ENCODE measurements at regions not wholly inside any gene's neighbourhood (a gene's known extent, or its start where the extent isn't known, plus 50 kb on each side); places are given as distances from the start of the nearest gene placed in this dataset.
A peak's percentile ranks its signal among the peaks of the same experiment; 100 is the strongest.

- no peaks in the 10 kb centered on the region for H3K4me1 ChIP-seq
- no peaks in the 10 kb centered on the region for H3K27me3 ChIP-seq
- no peak overlapping the region for H3K9ac ChIP-seq
- H3K9me3 ChIP-seq (replicated peaks in 1 of 11), result peaks cover 0 to 6% (median 0%) of the 10 kb centered on the region in 11 experiments; a peak in 1 of 22 replicates
- H4K20me1 ChIP-seq, result no peaks in the 10 kb centered on the region
- no peaks in the 10 kb centered on the region for H3K36me3 ChIP-seq
- no peak overlapping the region for H3K27ac ChIP-seq
- no peak overlapping the region for H3K4me2 ChIP-seq
- H3K4me3 ChIP-seq, result no peak overlapping the region
- no peak for TF ChIP-seq Cebpa-rat (IDR thresholded peaks at IDR 0.05)
Observed at GRCh38 chr12:39103552-39104165, 198.3 kb upstream of the CPNE8 start.

GRCh38 chr12:39102474-39103209 is 197.3 kb upstream of the CPNE8 start:
- Histone ChIP-seq H4K20me1 (no peaks in the 10 kb centered on the region), H3K4me2 (no peak overlapping the region)

GRCh38 chr12:39095636-39096330 is 190.4 kb upstream of the CPNE8 start:
- Histone ChIP-seq H3K4me3 (no peak overlapping the region), H3K36me3 (no peaks in the 10 kb centered on the region), H3K27ac (no peak overlapping the region), H3K4me1 (peaks cover 4 to 13% (median 7%) of the 10 kb centered on the region in 10 experiments; a peak in 12 of 20 replicates), H3K9ac (no peak overlapping the region), H3K27me3 (no peaks in the 10 kb centered on the region), H3K9me3 (replicated peaks in 1 of 11) (no peaks in the 10 kb centered on the region), H4K20me1 (no peaks in the 10 kb centered on the region), H3K4me2 (peak overlapping the region in 10 of 11 experiments; percentile 4 to 57 (median 30); a peak in 16 of 22 replicates)
- no peak for TF ChIP-seq Cebpa-rat (IDR thresholded peaks at IDR 0.05)

More at GRCh38 chr12:39102474-39103209, 197.3 kb upstream of the CPNE8 start:
- H3K4me1 ChIP-seq, result no peaks in the 10 kb centered on the region
- no peaks in the 10 kb centered on the region for H3K36me3 ChIP-seq
- no peak overlapping the region for H3K27ac ChIP-seq
- no peak overlapping the region for H3K9ac ChIP-seq
- H3K9me3 ChIP-seq (replicated peaks in 1 of 11), result peaks cover 0 to 6% (median 0%) of the 10 kb centered on the region in 11 experiments; a peak in 1 of 22 replicates
- no peak for TF ChIP-seq Cebpa-rat (IDR thresholded peaks at IDR 0.05)
- H3K4me3 ChIP-seq, result no peak overlapping the region
- H3K27me3 ChIP-seq, result no peaks in the 10 kb centered on the region

- TF ChIP-seq Cebpa-rat (IDR thresholded peaks at IDR 0.05), result no peak
- Histone ChIP-seq H3K9me3 (replicated peaks in 1 of 11) (no peaks in the 10 kb centered on the region), H3K36me3 (no peaks in the 10 kb centered on the region), H3K9ac (no peak overlapping the region), H3K4me1 (no peaks in the 10 kb centered on the region), H3K4me3 (no peak overlapping the region), H3K4me2 (no peak overlapping the region), H4K20me1 (no peaks in the 10 kb centered on the region), H3K27ac (no peak overlapping the region), H3K27me3 (no peaks in the 10 kb centered on the region)
Observed at GRCh38 chr12:39081910-39082309, 176.5 kb upstream of the CPNE8 start.

GRCh38 chr12:39077226-39077625 is 171.8 kb upstream of the CPNE8 start:
- Histone ChIP-seq H3K27ac (no peak overlapping the region), H3K9me3 (replicated peaks in 1 of 11) (no peaks in the 10 kb centered on the region), H3K36me3 (no peaks in the 10 kb centered on the region), H3K9ac (no peak overlapping the region), H3K4me1 (no peaks in the 10 kb centered on the region), H3K4me2 (no peak overlapping the region), H4K20me1 (no peaks in the 10 kb centered on the region), H3K4me3 (no peak overlapping the region), H3K27me3 (no peaks in the 10 kb centered on the region)
- no peak for TF ChIP-seq Cebpa-rat (IDR thresholded peaks at IDR 0.05)

- no peaks in the 10 kb centered on the region for H3K9me3 ChIP-seq (replicated peaks in 1 of 11)
- H3K27ac ChIP-seq, result no peak overlapping the region
- H3K27me3 ChIP-seq, result no peaks in the 10 kb centered on the region
- H3K36me3 ChIP-seq, result no peaks in the 10 kb centered on the region
- no peak for TF ChIP-seq Cebpa-rat (IDR thresholded peaks at IDR 0.05)
- no peaks in the 10 kb centered on the region for H4K20me1 ChIP-seq
- H3K4me3 ChIP-seq, result no peak overlapping the region
- no peaks in the 10 kb centered on the region for H3K4me1 ChIP-seq
- H3K9ac ChIP-seq, result no peak overlapping the region
- no peak overlapping the region for H3K4me2 ChIP-seq
Observed at GRCh38 chr12:39074063-39074462, 168.7 kb upstream of the CPNE8 start.

GRCh38 chr12:39072658-39073057 is 167.3 kb upstream of the CPNE8 start:
- Histone ChIP-seq H3K9me3 (replicated peaks in 1 of 11) (no peaks in the 10 kb centered on the region), H3K4me1 (peaks cover 0 to 8% (median 0%) of the 10 kb centered on the region in 10 experiments; a peak in 4 of 20 replicates), H3K36me3 (no peaks in the 10 kb centered on the region), H3K27me3 (no peaks in the 10 kb centered on the region), H3K9ac (no peak overlapping the region), H3K4me2 (no peak overlapping the region), H3K27ac (no peak overlapping the region), H3K4me3 (no peak overlapping the region), H4K20me1 (no peaks in the 10 kb centered on the region)
- TF ChIP-seq Cebpa-rat (IDR thresholded peaks at IDR 0.05), result peak in 2 of 11 experiments; percentile 23 to 27; a peak in 1 of 22 replicates

GRCh38 chr12:39071611-39072010 is 166.2 kb upstream of the CPNE8 start:
- no peak overlapping the region for H3K27ac ChIP-seq
- H3K4me3 ChIP-seq, result no peak overlapping the region
- no peak for TF ChIP-seq Cebpa-rat (IDR thresholded peaks at IDR 0.05)
- peaks cover 0 to 15% (median 0%) of the 10 kb centered on the region in 10 experiments; a peak in 4 of 20 replicates for H3K4me1 ChIP-seq
- no peaks in the 10 kb centered on the region for H3K36me3 ChIP-seq
- H3K9me3 ChIP-seq (replicated peaks in 1 of 11), result no peaks in the 10 kb centered on the region
- no peaks in the 10 kb centered on the region for H3K27me3 ChIP-seq
- no peak overlapping the region for H3K4me2 ChIP-seq
- H3K9ac ChIP-seq, result no peak overlapping the region
- H4K20me1 ChIP-seq, result no peaks in the 10 kb centered on the region

- H3K4me2 ChIP-seq, result no peak overlapping the region
- no peaks in the 10 kb centered on the region for H3K27me3 ChIP-seq
- no peak for TF ChIP-seq Cebpa-rat (IDR thresholded peaks at IDR 0.05)
- H3K9ac ChIP-seq, result no peak overlapping the region
- no peak overlapping the region for H3K27ac ChIP-seq
- H4K20me1 ChIP-seq, result no peaks in the 10 kb centered on the region
- H3K4me3 ChIP-seq, result no peak overlapping the region
- H3K36me3 ChIP-seq, result no peaks in the 10 kb centered on the region
- peaks cover 0 to 24% (median 0%) of the 10 kb centered on the region in 10 experiments; a peak in 4 of 20 replicates for H3K4me1 ChIP-seq
- H3K9me3 ChIP-seq (replicated peaks in 1 of 11), result no peaks in the 10 kb centered on the region
Observed at GRCh38 chr12:39070775-39071174, 165.4 kb upstream of the CPNE8 start.
